Body of pancreas (tissue), 4 donors: ENCODE measurements at regions not wholly inside any gene's neighbourhood (a gene's known extent, or its start where the extent isn't known, plus 50 kb on each side); places are given as distances from the start of the nearest gene placed in this dataset.

ENCODE experiments used
- CTCF ChIP-seq, 7 experiments: fragments of 450-650 bp in 4 of 7; fragments of 200-600 bp in 3 of 7; sonication (generic) in 3 of 7; IDR thresholded peaks; one replicate each; pipeline ENCODE4 v1.5.1; 2016 to 2019; ENCODE audit warnings: antibody characterized with exemption in 7 of 7
- POLR2A ChIP-seq, 3 donors: fragments of 450-650 bp; IDR thresholded peaks; one replicate each; pipeline ENCODE4 v1.6.1; 2016; ENCODE audit warnings: antibody characterized with exemption in 3 of 3, mild to moderate bottlenecking in 2 of 3

GRCh38 chr1:193685986-193686385, 499.6 kb upstream of the B3GALT2 start:
- TF ChIP-seq CTCF (IDR thresholded peaks at IDR 0.05) (no peak), POLR2A (IDR thresholded peaks at IDR 0.05) (no peak)
